Breast epithelium (tissue), 4 donors: ENCODE measurements at regions not wholly inside any gene's neighbourhood (a gene's known extent, or its start where the extent isn't known, plus 50 kb on each side); places are given as distances from the start of the nearest gene placed in this dataset.

Source experiments
- DNase-seq, 2 donors: peaks; one replicate each; pipeline ENCODE4 v3.0.0-alpha.2; 2019; ENCODE audit warnings: low spot score in 2 of 2
- H3K27ac ChIP-seq, 2 donors: fragments of 200-600 bp; sonication (generic) in 1 of 2; one replicate each; pipeline ENCODE4 v1.5.1; 2016 to 2019; ENCODE audit warnings: mild to moderate bottlenecking in 1 of 2
- H3K27me3 ChIP-seq, 2 donors: fragments of 200-600 bp; sonication (generic) in 1 of 2; one replicate each; pipeline versions ENCODE4 v1.5.1 to v1.6.0; 2017 to 2019; ENCODE audit warnings: control low read depth in 1 of 2, mild to moderate bottlenecking in 1 of 2
- H3K36me3 ChIP-seq: fragments of 200-600 bp; one replicate; pipeline ENCODE4 v1.5.1; 2019
- H3K4me1 ChIP-seq, 2 donors: fragments of 200-600 bp; sonication (generic); one replicate each; pipeline ENCODE4 v1.5.1; 2016 to 2019; ENCODE audit warnings: control low read depth in 1 of 2
- H3K4me3 ChIP-seq, 3 donors: fragments of 200-600 bp; sonication (generic); 1 replicate in 2 of 3; 2 replicates in 1 of 3; pipeline ENCODE4 v1.5.1; 2016 to 2019; ENCODE audit warnings: mild to moderate bottlenecking in 3 of 3, moderate library complexity in 2 of 3
- H3K9me3 ChIP-seq, 2 donors: fragments of 200-600 bp; sonication (generic) in 1 of 2; one replicate each; pipeline ENCODE4 v1.5.1; 2016 to 2019; ENCODE audit warnings: control low read depth in 1 of 2
- CTCF ChIP-seq, 3 donors: fragments of 450-650 bp; IDR thresholded peaks; one replicate each; pipeline ENCODE4 v1.5.1; 2016 to 2017; ENCODE audit warnings: antibody characterized with exemption in 3 of 3, mild to moderate bottlenecking in 3 of 3, moderate library complexity in 3 of 3
- POLR2A ChIP-seq: fragments of 450-650 bp; IDR thresholded peaks from one replicate; pipeline ENCODE4 v1.6.1; 2016; ENCODE audit warnings: antibody characterized with exemption, mild to moderate bottlenecking, moderate library complexity
- POLR2AphosphoS5 ChIP-seq, 3 donors: sonication (generic); formaldehyde crosslinking; IDR thresholded peaks; one replicate each; pipeline ENCODE4 v1.6.1; 2017; ENCODE audit warnings: antibody characterized with exemption in 3 of 3
- intact Hi-C: fragments of 100-400 bp; cut with DNase I; formaldehyde crosslinking; loops from one replicate; pipeline ENCODE4 v1.15.1; 2023; ENCODE audit warnings: low total_unique reads

- H3K4me1 ChIP-seq, result no peaks in the 10 kb centered on the region
- H3K36me3 ChIP-seq, result no peaks in the 10 kb centered on the region
- TF ChIP-seq POLR2AphosphoS5 (IDR thresholded peaks at IDR 0.05) (no peak), POLR2A (no peak), CTCF (IDR thresholded peaks at IDR 0.05) (no peak)
- no peaks in the 10 kb centered on the region for H3K9me3 ChIP-seq
- H3K27me3 ChIP-seq, result no peaks in the 10 kb centered on the region
- intact Hi-C loops, result no loop called here
- H3K27ac ChIP-seq, result peak overlapping the region in 1 of 2 donors; percentile 8
- H3K4me3 ChIP-seq, result no peak overlapping the region
- no peak for DNase-seq
Observed at GRCh38 chr17:68785565-68786486, 169.4 kb downstream of the ABCA8 start.

- Histone ChIP-seq H3K4me3 (no peak overlapping the region), H3K9me3 (no peaks in the 10 kb centered on the region), H3K36me3 (no peaks in the 10 kb centered on the region), H3K4me1 (no peaks in the 10 kb centered on the region), H3K27ac (no peak overlapping the region), H3K27me3 (no peaks in the 10 kb centered on the region)
- no peak for DNase-seq
- TF ChIP-seq CTCF (IDR thresholded peaks at IDR 0.05) (no peak), POLR2A (no peak), POLR2AphosphoS5 (IDR thresholded peaks at IDR 0.05) (no peak)
- intact Hi-C loops, result no loop called here
Observed at GRCh38 chr17:68784431-68784830, 170.8 kb downstream of the ABCA8 start.

DNA sequence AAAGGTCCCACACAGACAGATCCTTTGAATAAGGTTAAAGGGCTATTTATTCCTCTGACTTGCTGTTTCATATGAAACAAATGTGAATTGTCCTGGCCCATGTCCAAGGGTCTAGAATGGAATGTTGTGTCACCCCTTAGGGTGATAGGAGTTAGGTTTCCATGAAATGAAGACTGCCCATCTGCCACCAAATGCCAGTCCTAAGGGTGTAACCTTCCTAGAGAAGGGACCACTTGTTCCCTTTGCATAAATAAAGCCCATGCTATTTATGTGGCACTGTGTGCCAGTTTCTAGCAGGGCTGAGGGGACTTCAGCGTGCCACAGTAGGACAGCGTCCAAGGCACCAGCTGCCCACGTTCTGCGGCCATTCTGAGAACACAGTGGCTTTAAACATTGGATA lies 171.3 kb downstream of the ABCA8 start:
- no peak for DNase-seq
- TF ChIP-seq POLR2AphosphoS5 (IDR thresholded peaks at IDR 0.05) (no peak), POLR2A (no peak), CTCF (IDR thresholded peaks at IDR 0.05) (no peak)
- Histone ChIP-seq H3K4me3 (no peak overlapping the region), H3K4me1 (no peaks in the 10 kb centered on the region), H3K27ac (peak overlapping the region in 1 of 2 donors; percentile 52), H3K9me3 (no peaks in the 10 kb centered on the region), H3K36me3 (no peaks in the 10 kb centered on the region), H3K27me3 (no peaks in the 10 kb centered on the region)
- intact Hi-C loops, result no loop called here

DNA sequence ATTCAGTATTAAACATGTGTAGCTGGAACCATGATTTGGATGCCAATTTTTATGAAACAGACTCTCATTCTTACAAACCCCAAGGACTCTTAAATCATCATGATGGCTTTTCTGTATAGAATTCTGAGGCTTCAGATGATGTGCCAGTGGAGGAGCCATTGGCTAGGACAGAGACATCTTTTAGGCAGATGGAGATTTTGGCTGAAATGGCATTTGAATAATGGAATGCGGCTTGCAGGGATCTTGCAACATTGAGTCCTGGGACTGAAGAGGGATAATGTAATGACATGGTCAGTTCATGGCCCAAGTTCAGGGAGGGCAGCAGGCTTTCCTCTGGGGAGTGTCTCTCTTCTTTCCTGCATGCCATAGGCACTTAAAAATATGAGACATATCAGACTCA lies 172.4 kb downstream of the ABCA8 start:
- no peak overlapping the region for H3K4me3 ChIP-seq
- no peak overlapping the region for H3K27ac ChIP-seq
- intact Hi-C loops, result no loop called here
- no peaks in the 10 kb centered on the region for H3K36me3 ChIP-seq
- peak in 2 of 3 donors; percentile 77 to 95 for TF ChIP-seq POLR2AphosphoS5 (IDR thresholded peaks at IDR 0.05)
- TF ChIP-seq POLR2A, result no peak
- no peaks in the 10 kb centered on the region for H3K27me3 ChIP-seq
- no peaks in the 10 kb centered on the region for H3K4me1 ChIP-seq
- H3K9me3 ChIP-seq, result no peaks in the 10 kb centered on the region
- no peak for DNase-seq

DNA sequence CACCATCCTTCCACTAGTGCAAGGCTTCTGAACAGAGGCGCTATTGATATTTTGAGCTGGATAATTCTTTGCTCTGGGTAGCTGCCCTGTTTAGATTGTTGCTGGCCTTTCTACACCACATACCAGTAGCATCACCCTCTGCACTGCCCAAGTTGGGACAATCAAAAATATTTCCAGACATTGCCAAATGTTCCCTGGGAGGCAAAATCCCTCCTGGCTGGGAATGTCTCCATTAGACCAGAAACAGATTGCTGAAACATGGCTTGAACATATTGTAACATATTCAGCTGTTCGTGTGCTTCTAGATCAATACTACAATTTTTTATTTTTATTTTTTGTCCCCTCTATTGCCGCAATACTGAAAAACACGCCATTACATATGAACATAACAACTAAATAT lies 174.6 kb downstream of the ABCA8 start:
- no peak for DNase-seq
- Histone ChIP-seq H3K4me1 (no peaks in the 10 kb centered on the region), H3K4me3 (no peak overlapping the region), H3K27ac (no peak overlapping the region), H3K27me3 (no peaks in the 10 kb centered on the region), H3K36me3 (no peaks in the 10 kb centered on the region), H3K9me3 (no peaks in the 10 kb centered on the region)
- intact Hi-C loops, result no loop called here
- TF ChIP-seq POLR2AphosphoS5 (IDR thresholded peaks at IDR 0.05), result no peak
- no peak for TF ChIP-seq POLR2A
- TF ChIP-seq CTCF (IDR thresholded peaks at IDR 0.05), result no peak
